ENCODE measurements at regions not wholly inside any gene's neighbourhood (a gene's known extent, or its start where the extent isn't known, plus 50 kb on each side); places are given as distances from the start of the nearest gene placed in this dataset.

GRCh38 chr2:10232096-10232815, 70.4 kb upstream of the HPCAL1 start:
- no peak for TF ChIP-seq CTCF (IDR thresholded peaks at IDR 0.05; ENCODE audit: low read depth, low read length, missing input control)
- no peak for TF ChIP-seq YY1 (IDR thresholded peaks at IDR 0.05)
- no peak for TF ChIP-seq FOXA1 (IDR thresholded peaks at IDR 0.05)
- no peak for TF ChIP-seq TAF1 (conservative IDR thresholded peaks at IDR 0.05)
- no peak for TF ChIP-seq GABPA (IDR thresholded peaks at IDR 0.05 in 1 of 2, conservative IDR thresholded peaks at IDR 0.05 in 1 of 2)
- no peak for TF ChIP-seq JUND (IDR thresholded peaks at IDR 0.05)
- TF ChIP-seq HNF4G (IDR thresholded peaks at IDR 0.05): no peak
- TF ChIP-seq RAD21 (IDR thresholded peaks at IDR 0.05): no peak

Measured in liver (tissue), 3 donors.